ENCODE measurements at regions not wholly inside any gene's neighbourhood (a gene's known extent, or its start where the extent isn't known, plus 50 kb on each side); places are given as distances from the start of the nearest gene placed in this dataset.

- no peak for DNase-seq (ENCODE audit: extremely low read depth, low read depth)
- TF ChIP-seq CTCF (IDR thresholded peaks at IDR 0.05; ENCODE audit: low read depth, low read length), result no peak
Measured at GRCh38 chr11:113587308-113587739, 112.1 kb upstream of the DRD2 start.

GRCh38 chr11:113584371-113584770 is 109.2 kb upstream of the DRD2 start:
- TF ChIP-seq CTCF (IDR thresholded peaks at IDR 0.05; ENCODE audit: low read depth, low read length), result no peak
- no peak for DNase-seq (ENCODE audit: extremely low read depth, low read depth)

- DNase-seq (ENCODE audit: extremely low read depth, low read depth), result no peak
- no peak for TF ChIP-seq CTCF (IDR thresholded peaks at IDR 0.05; ENCODE audit: low read depth, low read length)
Measured at GRCh38 chr11:113581713-113582112, 106.5 kb upstream of the DRD2 start.

- no peak for DNase-seq (ENCODE audit: extremely low read depth, low read depth)
- no peak for TF ChIP-seq CTCF (IDR thresholded peaks at IDR 0.05; ENCODE audit: low read depth, low read length)
Measured at GRCh38 chr11:113579292-113579940, 104.2 kb upstream of the DRD2 start.

- TF ChIP-seq CTCF (IDR thresholded peaks at IDR 0.05; ENCODE audit: low read depth, low read length), result no peak
- no peak for DNase-seq (ENCODE audit: extremely low read depth, low read depth)
Measured at GRCh38 chr11:113578715-113579250, 103.6 kb upstream of the DRD2 start.

- DNase-seq (ENCODE audit: extremely low read depth, low read depth), result no peak
- no peak for TF ChIP-seq CTCF (IDR thresholded peaks at IDR 0.05; ENCODE audit: low read depth, low read length)
Measured at GRCh38 chr11:113578033-113578380, 102.8 kb upstream of the DRD2 start.

GRCh38 chr11:113577356-113578032 is 102.3 kb upstream of the DRD2 start:
- no peak for TF ChIP-seq CTCF (IDR thresholded peaks at IDR 0.05; ENCODE audit: low read depth, low read length)
- no peak for DNase-seq (ENCODE audit: extremely low read depth, low read depth)

Measured in AG09319 (cell line).